K562 (cell line): ENCODE measurements at regions not wholly inside any gene's neighbourhood (a gene's known extent, or its start where the extent isn't known, plus 50 kb on each side); places are given as distances from the start of the nearest gene placed in this dataset.

Experiments used
- ATF3 ChIP-seq, 2 experiments: fragments of 450-650 bp in 1 of 2; sonication (generic) in 1 of 2; formaldehyde crosslinking in 1 of 2; IDR thresholded peaks in 1 of 2; conservative IDR thresholded peaks in 1 of 2; 2 replicates each; pipeline versions ENCODE4 v1.6.1 to v1.8.1; 2016 to 2023; ENCODE audit warnings: mild to moderate bottlenecking in 2 of 2, moderate library complexity in 2 of 2, inconsistent platforms in 1 of 2, missing genetic modification reagents in 1 of 2
- DACH1 ChIP-seq: fragments of 450-650 bp; IDR thresholded peaks from 2 replicates; pipeline ENCODE4 v1.6.1; 2018; ENCODE audit not compliant: partially characterized antibody
- FOXP4 ChIP-seq: sonication (generic); formaldehyde crosslinking; IDR thresholded peaks from 2 replicates; pipeline ENCODE4 v1.8.0; 2022; ENCODE audit warnings: mild to moderate bottlenecking, missing genetic modification reagents, borderline replicate concordance
- KLF6 ChIP-seq: fragments of 250-450 bp; sonication (Bioruptor Pico); IDR thresholded peaks from 2 replicates; pipeline ENCODE4 v1.4.0; 2020; ENCODE audit warnings: mild to moderate bottlenecking, moderate library complexity, borderline replicate concordance
- LCOR ChIP-seq: sonication (generic); formaldehyde crosslinking; IDR thresholded peaks from 2 replicates; pipeline ENCODE4 v1.8.0; 2022; ENCODE audit warnings: mild to moderate bottlenecking, missing genetic modification reagents
- RCOR1 ChIP-seq, 2 experiments: IDR thresholded peaks; 2 replicates each; pipeline ENCODE4 v1.6.1; 2012; ENCODE audit warnings: low read depth in 2 of 2, low read length in 2 of 2, borderline replicate concordance in 1 of 2, improper control_type of control experiment in 1 of 2
- REST ChIP-seq, 2 experiments: fragments of 450-650 bp; formaldehyde crosslinking in 1 of 2; IDR thresholded peaks; 2 replicates each; pipeline versions ENCODE4 v1.4.0 to v1.6.1; 2014 to 2020; ENCODE audit warnings: mild to moderate bottlenecking in 2 of 2, borderline replicate concordance in 1 of 2, low read depth in 1 of 2
- TEAD4 ChIP-seq, 2 experiments: sonication (generic) in 1 of 2; formaldehyde crosslinking in 1 of 2; IDR thresholded peaks; 2 replicates each; pipeline versions ENCODE4 v1.6.1 to v1.8.0; 2012 to 2022; ENCODE audit warnings: borderline replicate concordance in 1 of 2, inconsistent platforms in 1 of 2, low read length in 1 of 2, mild to moderate bottlenecking in 1 of 2, missing genetic modification reagents in 1 of 2
- ZNF212 ChIP-seq: fragments of 450-650 bp; formaldehyde crosslinking; IDR thresholded peaks from 2 replicates; pipeline ENCODE4 v1.4.0; 2020; ENCODE audit warnings: mild to moderate bottlenecking
- ZNF280A ChIP-seq: fragments of 450-650 bp; IDR thresholded peaks from 2 replicates; pipeline ENCODE4 v1.6.1; 2018; ENCODE audit warnings: mild to moderate bottlenecking, low read depth; ENCODE audit not compliant: partially characterized antibody

GRCh38 chr3:103851793-103852192 is 1417.0 kb downstream of the ZPLD1 start (continued):
- TF ChIP-seq FOXP4 (CRISPR knock-in tag): no peak
- TF ChIP-seq ATF3 (IDR thresholded peaks at IDR 0.05): no peak
- no peak for TF ChIP-seq ATF3 (CRISPR knock-in tag; conservative IDR thresholded peaks at IDR 0.05)
- TF ChIP-seq ZNF280A: no peak
- TF ChIP-seq KLF6 (CRISPR knock-in tag): no peak
- TF ChIP-seq TEAD4 (IDR thresholded peaks at IDR 0.05; ENCODE audit: low read length): no peak
- TF ChIP-seq TEAD4 (CRISPR knock-in tag; IDR thresholded peaks at IDR 0.05; ENCODE audit: borderline replicate concordance): no peak
- no peak for TF ChIP-seq ZNF212 (CRISPR knock-in tag)
- TF ChIP-seq LCOR (CRISPR knock-in tag): no peak
- TF ChIP-seq REST (IDR thresholded peaks at IDR 0.05; ENCODE audit: borderline replicate concordance): no peak
- TF ChIP-seq REST (CRISPR knock-in tag; IDR thresholded peaks at IDR 0.05; ENCODE audit: low read depth): no peak
- no peak for TF ChIP-seq DACH1
- TF ChIP-seq RCOR1 (IDR thresholded peaks at IDR 0.05; ENCODE audit: borderline replicate concordance in 1 of 2, low read depth in 2 of 2, low read length in 2 of 2): no peak
